DOHH2 (cell line): ENCODE measurements at regions not wholly inside any gene's neighbourhood (a gene's known extent, or its start where the extent isn't known, plus 50 kb on each side); places are given as distances from the start of the nearest gene placed in this dataset.

ENCODE experiments used
- H3F3A ChIP-seq: fragments of 200-600 bp; sonication (generic), shearing (Covaris generic); 2 replicates; pipeline ENCODE4 v1.6.0; 2016; ENCODE audit warnings: antibody characterized with exemption, mild to moderate bottlenecking; ENCODE audit not compliant: control insufficient read depth, insufficient read depth
- H3K27ac ChIP-seq: fragments of 200-600 bp; sonication (generic); 2 replicates; pipeline ENCODE4 v1.5.1; 2014; ENCODE audit warnings: low read depth, mild to moderate bottlenecking, low read length, moderate library complexity
- H3K27me3 ChIP-seq: fragments of 200-600 bp; sonication (generic); 2 replicates; pipeline ENCODE4 v1.6.1; 2014; ENCODE audit warnings: mild to moderate bottlenecking, low read length, mixed read lengths; ENCODE audit not compliant: control insufficient read depth
- H3K36me3 ChIP-seq: fragments of 200-600 bp; sonication (generic); 2 replicates; pipeline ENCODE4 v1.6.1; 2014; ENCODE audit warnings: mild to moderate bottlenecking, low read length, moderate library complexity, mixed read lengths; ENCODE audit not compliant: control insufficient read depth
- H3K4me1 ChIP-seq: fragments of 200-600 bp; sonication (generic); 2 replicates; pipeline ENCODE4 v1.6.1; 2014; ENCODE audit warnings: mild to moderate bottlenecking, low read length, mixed read lengths; ENCODE audit not compliant: control insufficient read depth
- H3K4me2 ChIP-seq: fragments of 200-600 bp; sonication (generic); 2 replicates; pipeline ENCODE4 v1.6.0; 2014; ENCODE audit warnings: mild to moderate bottlenecking, low read length, moderate library complexity
- H3K4me3 ChIP-seq: fragments of 200-600 bp; sonication (generic); 2 replicates; pipeline ENCODE4 v1.5.1; 2014; ENCODE audit warnings: mild to moderate bottlenecking, low read length, mixed read lengths
- H3K79me2 ChIP-seq: fragments of 200-600 bp; sonication (generic); 2 replicates; pipeline ENCODE4 v1.6.1; 2014; ENCODE audit warnings: mild to moderate bottlenecking, low read length, mixed read lengths; ENCODE audit not compliant: control insufficient read depth
- H3K9me2 ChIP-seq: fragments of 200-600 bp; sonication (generic); replicated peaks from 2 replicates; pipeline ENCODE4 v1.6.1; 2014; ENCODE audit warnings: mild to moderate bottlenecking, low read length, mixed read lengths; ENCODE audit not compliant: control insufficient read depth
- H3K9me3 ChIP-seq: fragments of 200-600 bp; sonication (generic); 2 replicates; pipeline ENCODE4 v1.6.1; 2014; ENCODE audit warnings: antibody characterized with exemption, low read length, mixed read lengths; ENCODE audit not compliant: control insufficient read depth, insufficient read depth
- H4K20me1 ChIP-seq: fragments of 200-600 bp; sonication (generic); 2 replicates; pipeline ENCODE4 v1.6.0; 2014; ENCODE audit warnings: low read depth, mild to moderate bottlenecking, antibody characterized with exemption, low read length, moderate library complexity; ENCODE audit not compliant: control insufficient read depth, insufficient read depth
- EZH2phosphoT487 ChIP-seq: fragments of 200-600 bp; sonication (generic); IDR thresholded peaks from 2 replicates; pipeline ENCODE4 v1.6.1; 2017; ENCODE audit warnings: borderline replicate concordance, mild to moderate bottlenecking, antibody characterized with exemption, low read length, moderate library complexity, mixed read lengths
- TF ChIP-seq, protein P1 (sequence below): fragments of 200-600 bp; sonication (generic); IDR thresholded peaks from one replicate; pipeline ENCODE4 v1.5.1; 2014; ENCODE audit warnings: antibody characterized with exemption, mild to moderate bottlenecking, low read depth, low read length; ENCODE audit not compliant: poor library complexity, severe bottlenecking

GRCh38 chr1:201589186-201589585 lies 50.3 kb downstream of the NAV1 start:
- no peaks in the 10 kb centered on the region for H3K79me2 ChIP-seq
- no peaks in the 10 kb centered on the region for H3F3A ChIP-seq

DNA sequence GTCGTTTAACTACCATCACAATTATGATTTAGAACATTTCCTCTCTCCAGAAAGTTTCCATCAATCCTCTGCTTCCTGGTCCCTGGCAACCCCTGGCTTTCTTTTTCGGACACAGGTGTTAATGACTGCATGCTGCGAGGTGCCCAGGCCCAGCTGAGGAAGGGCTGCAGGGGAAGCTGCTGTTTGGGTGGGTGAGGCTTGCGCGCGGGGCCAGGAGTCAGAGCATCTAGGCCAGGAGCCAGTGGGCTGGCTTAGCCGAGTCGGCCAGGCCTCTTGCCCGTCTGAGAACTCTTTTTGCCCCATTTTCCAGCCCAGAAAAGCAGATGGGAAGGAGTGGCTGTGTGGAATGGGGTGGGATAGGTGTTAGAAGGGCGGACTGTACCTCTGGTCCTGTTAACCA lies 51.5 kb downstream of the NAV1 start:
- Histone ChIP-seq H3K4me2 (no peak overlapping the region), H3K9me2 (no peaks in the 10 kb centered on the region), H3K36me3 (no peaks in the 10 kb centered on the region), H3K9me3 (no peaks in the 10 kb centered on the region), H3K79me2 (no peaks in the 10 kb centered on the region), H3K4me3 (no peak overlapping the region), H3F3A (no peaks in the 10 kb centered on the region), H3K4me1 (peaks cover 9% of the 10 kb centered on the region), H3K27me3 (0 out of 2 replicates have a peak, but pooled peaks cover 5% of the 10 kb centered on the region), H4K20me1 (no peaks in the 10 kb centered on the region), H3K27ac (no peak overlapping the region)
- TF ChIP-seq EZH2phosphoT487 = no peak
- TF ChIP-seq, protein P1, sequence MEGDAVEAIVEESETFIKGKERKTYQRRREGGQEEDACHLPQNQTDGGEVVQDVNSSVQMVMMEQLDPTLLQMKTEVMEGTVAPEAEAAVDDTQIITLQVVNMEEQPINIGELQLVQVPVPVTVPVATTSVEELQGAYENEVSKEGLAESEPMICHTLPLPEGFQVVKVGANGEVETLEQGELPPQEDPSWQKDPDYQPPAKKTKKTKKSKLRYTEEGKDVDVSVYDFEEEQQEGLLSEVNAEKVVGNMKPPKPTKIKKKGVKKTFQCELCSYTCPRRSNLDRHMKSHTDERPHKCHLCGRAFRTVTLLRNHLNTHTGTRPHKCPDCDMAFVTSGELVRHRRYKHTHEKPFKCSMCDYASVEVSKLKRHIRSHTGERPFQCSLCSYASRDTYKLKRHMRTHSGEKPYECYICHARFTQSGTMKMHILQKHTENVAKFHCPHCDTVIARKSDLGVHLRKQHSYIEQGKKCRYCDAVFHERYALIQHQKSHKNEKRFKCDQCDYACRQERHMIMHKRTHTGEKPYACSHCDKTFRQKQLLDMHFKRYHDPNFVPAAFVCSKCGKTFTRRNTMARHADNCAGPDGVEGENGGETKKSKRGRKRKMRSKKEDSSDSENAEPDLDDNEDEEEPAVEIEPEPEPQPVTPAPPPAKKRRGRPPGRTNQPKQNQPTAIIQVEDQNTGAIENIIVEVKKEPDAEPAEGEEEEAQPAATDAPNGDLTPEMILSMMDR = no peak

More at GRCh38 chr1:201589186-201589585, 50.3 kb downstream of the NAV1 start:
- no peak overlapping the region for H3K4me3 ChIP-seq
- no peaks in the 10 kb centered on the region for H3K36me3 ChIP-seq
- no peaks in the 10 kb centered on the region for H4K20me1 ChIP-seq
- peaks cover 9% of the 10 kb centered on the region for H3K4me1 ChIP-seq
- H3K27me3 ChIP-seq = 0 out of 2 replicates have a peak, but pooled peaks cover 10% of the 10 kb centered on the region
- no peak overlapping the region for H3K4me2 ChIP-seq
- no peaks in the 10 kb centered on the region for H3K9me3 ChIP-seq
- H3K27ac ChIP-seq = no peak overlapping the region
- TF ChIP-seq, protein P1 = no peak
- TF ChIP-seq EZH2phosphoT487 = no peak
- no peaks in the 10 kb centered on the region for H3K9me2 ChIP-seq

- Histone ChIP-seq H3K79me2 (no peaks in the 10 kb centered on the region), H3K9me2 (no peaks in the 10 kb centered on the region), H3K27ac (no peak overlapping the region), H3K27me3 (0 out of 2 replicates have a peak, but pooled peaks cover 2% of the 10 kb centered on the region), H3K4me3 (no peak overlapping the region), H3K36me3 (no peaks in the 10 kb centered on the region), H4K20me1 (no peaks in the 10 kb centered on the region), H3K4me2 (no peak overlapping the region), H3F3A (no peaks in the 10 kb centered on the region), H3K4me1 (peaks cover 9% of the 10 kb centered on the region), H3K9me3 (no peaks in the 10 kb centered on the region)
- TF ChIP-seq, protein P1 = no peak
- TF ChIP-seq EZH2phosphoT487 = no peak
Measured at GRCh38 chr1:201591348-201591747, 52.4 kb downstream of the NAV1 start.
